GM19328 (cell line): ENCODE measurements at regions not wholly inside any gene's neighbourhood (a gene's known extent, or its start where the extent isn't known, plus 50 kb on each side); places are given as distances from the start of the nearest gene placed in this dataset.

ENCODE experiments used
- ATAC-seq: cut with Tn5 transposase; IDR thresholded peaks from one replicate; pipeline ENCODE4 v1.9.1; 2021; ENCODE audit warnings: mild to moderate bottlenecking, moderate library complexity; ENCODE audit not compliant: unreplicated experiment

- no peak for ATAC-seq
These were observed 432.9 kb downstream of the TLE4 start for GRCh38 chr9:80004714-80005113.

DNA sequence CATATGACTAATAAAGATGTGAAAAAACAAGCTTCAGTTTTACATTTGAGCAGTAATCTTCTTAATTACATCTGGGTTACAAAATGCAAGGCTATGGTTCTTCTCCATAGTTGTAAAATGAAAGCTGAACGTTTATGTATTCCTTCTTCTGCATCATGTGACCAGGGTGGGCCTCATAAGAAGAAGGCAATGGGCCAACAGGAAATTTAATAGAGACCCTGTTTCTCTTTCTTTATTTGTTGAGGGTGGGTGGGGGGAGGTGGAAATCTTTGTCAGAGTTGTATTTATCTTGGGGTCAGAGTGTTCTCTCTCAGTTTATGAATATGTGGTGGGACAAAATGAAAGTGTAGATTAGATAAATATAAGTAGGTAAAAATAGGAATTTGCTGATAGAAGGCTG is 418.8 kb downstream of the TLE4 start:
- ATAC-seq, result no peak

GRCh38 chr9:79989079-79989478 is 417.3 kb downstream of the TLE4 start:
- no peak for ATAC-seq

GRCh38 chr9:79988126-79988525 is 416.4 kb downstream of the TLE4 start:
- no peak for ATAC-seq

DNA sequence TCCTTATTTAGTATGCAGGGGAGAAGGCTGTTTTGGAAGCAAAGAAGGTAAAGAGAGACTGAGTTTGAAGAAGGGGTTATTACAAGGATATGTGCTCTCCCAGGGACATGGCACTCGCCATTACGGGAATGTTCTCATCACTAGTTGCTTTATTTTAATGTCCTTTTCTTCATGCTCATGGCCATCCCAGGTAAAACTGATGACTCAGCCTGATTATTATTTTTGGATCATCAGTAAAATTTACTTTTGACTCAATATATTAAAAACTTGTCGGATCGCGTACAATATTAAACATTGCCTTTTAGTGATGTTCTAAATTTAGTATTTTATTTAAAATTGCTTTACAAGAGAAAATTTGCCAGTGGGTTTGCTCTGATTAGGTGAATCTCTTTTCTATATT is 414.7 kb downstream of the TLE4 start:
- no peak for ATAC-seq

- ATAC-seq, result no peak
These were observed 414.0 kb downstream of the TLE4 start for GRCh38 chr9:79985772-79986171.

- no peak for ATAC-seq
These were observed 413.5 kb downstream of the TLE4 start for GRCh38 chr9:79985264-79985663.

DNA sequence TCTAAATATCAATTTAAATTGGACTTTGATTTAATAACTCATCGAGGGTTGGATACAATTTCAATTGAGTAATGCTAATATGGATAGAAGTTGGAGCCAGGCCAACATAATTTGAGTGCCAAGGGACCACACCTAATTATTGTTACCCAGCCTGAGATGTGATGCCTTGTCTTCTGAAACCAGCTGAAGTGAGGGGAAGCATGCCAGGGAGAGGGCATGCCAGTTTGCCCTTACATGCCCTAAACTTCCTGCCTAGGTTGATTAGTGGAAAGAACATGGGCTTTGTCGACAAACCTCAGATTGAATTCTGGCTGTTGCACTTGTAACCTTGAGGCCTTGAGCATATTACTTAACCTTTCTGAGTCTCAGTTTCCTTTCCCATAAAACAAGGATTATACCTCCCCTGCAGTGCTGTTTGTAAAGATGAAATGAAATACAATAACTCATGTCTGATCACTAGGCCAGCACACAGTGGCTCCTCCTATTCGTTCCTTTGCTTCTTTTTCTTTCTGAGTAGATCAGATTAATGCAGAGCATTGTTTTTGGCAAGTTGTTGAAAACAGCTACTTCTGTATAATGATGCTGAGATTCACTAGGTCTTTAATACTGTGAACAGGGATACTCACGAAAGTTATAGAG is 412.8 kb downstream of the TLE4 start:
- ATAC-seq, result no peak

DNA sequence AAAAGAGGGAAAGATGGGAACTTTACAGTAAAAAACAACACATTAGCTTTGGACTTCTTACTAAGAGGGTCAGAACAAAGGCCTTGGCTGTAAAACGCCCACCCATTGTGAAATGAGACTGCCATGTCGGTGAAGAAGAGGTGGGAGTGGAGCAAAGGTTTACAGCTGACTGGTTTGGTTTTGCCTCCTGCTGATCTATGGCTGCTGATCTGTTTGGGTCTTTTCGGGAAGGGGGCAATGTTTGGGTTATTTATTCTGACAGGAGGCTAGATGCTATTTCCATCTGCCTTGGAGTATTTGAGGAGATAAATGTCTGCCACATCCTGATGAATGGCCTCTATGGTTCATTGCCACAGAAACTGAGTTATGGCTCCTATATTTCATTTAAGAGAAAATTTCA is 408.7 kb downstream of the TLE4 start:
- no peak for ATAC-seq

GRCh38 chr9:79977510-79978197 is 405.9 kb downstream of the TLE4 start:
- no peak for ATAC-seq

GRCh38 chr9:79977074-79977435 is 405.3 kb downstream of the TLE4 start:
- ATAC-seq, result no peak

DNA sequence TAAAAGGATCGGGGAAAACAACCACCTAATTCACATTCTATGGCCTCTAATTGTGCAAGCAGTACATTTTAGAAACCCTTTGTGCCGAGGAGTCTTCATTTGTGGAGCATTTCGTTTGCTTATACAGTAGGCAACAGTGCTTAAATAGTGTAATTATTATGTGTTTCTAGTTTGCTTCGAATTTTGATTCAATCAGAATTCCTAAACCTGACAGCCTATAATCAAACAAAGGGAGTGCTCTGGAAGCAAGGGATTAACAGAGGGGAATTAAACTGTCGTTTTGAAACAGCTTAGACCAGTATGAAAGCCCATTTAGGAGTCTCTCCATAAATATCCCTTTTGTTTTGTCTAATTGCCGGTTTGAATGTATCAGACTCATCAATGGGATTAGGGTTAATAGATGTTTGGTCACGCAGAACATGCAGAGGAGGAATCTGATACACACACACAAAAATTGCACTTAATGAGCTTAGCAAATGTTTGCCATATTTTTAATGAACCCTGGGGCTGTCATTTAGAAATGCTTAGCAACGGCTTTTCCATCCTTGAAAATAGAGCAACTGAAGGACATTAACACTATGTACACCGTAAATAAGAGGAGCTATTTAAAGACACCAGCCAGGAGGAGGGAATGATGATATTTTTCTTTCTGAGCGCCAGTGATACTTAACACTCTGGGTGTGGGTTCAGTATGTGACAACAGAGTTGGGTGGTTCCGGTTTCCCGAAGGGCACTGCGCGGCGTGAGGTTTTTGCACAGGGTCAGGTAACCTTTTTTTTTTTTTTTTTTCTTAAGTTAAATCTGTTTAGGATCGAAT is 404.7 kb downstream of the TLE4 start:
- no peak for ATAC-seq

- ATAC-seq, result no peak
These were observed 404.0 kb downstream of the TLE4 start for GRCh38 chr9:79975621-79976256.

DNA sequence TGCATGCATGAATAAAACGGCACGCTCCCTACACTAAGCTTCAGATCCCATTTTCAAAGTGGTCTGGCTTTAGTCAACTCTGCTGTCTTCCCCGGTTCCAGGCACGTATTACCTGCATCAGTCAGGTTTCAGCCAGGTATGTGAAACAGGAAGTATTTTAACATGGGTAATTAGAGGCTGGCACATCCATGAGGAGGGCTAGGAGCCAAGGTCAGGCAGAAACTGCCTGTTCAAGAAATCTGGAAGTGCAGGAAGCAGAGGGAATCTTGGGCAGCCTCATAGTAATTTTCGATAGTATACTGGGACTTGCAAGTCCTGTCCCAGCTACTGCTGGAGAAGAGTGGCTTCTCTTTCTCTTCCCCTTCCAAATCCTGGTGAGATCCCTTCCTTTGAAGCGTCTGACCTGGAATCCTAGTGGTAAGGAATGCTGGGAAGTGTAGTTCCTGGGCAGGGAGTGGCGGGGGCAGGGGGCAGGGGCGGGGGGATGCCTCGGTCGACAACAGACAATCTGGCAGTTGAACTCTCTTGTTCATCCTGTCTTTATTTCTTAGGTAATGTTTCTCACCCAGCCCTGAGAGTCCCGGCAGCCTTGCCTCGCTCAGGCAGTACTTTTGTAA is 403.1 kb downstream of the TLE4 start:
- ATAC-seq, result no peak

DNA sequence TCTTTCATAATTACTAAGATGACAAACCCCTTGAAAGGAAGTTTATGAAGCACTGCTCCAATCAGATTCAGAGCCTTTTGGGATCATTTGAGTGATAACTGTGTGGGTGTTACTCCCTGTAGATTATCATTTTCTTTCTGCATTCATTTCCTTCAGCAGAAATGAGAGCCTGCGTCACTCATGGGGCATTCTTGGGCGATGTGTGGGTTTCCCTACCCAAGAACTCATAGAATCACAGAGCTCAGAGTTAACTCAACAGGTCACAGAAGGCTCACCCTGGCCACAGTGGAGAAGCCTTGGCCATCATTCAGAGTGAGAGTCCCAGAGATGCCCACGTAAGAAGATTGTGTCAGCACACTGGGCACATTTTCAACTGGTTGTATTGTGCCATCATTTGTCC is 401.9 kb downstream of the TLE4 start:
- ATAC-seq, result no peak

- no peak for ATAC-seq
These were observed 398.3 kb downstream of the TLE4 start for GRCh38 chr9:79970146-79970425.

DNA sequence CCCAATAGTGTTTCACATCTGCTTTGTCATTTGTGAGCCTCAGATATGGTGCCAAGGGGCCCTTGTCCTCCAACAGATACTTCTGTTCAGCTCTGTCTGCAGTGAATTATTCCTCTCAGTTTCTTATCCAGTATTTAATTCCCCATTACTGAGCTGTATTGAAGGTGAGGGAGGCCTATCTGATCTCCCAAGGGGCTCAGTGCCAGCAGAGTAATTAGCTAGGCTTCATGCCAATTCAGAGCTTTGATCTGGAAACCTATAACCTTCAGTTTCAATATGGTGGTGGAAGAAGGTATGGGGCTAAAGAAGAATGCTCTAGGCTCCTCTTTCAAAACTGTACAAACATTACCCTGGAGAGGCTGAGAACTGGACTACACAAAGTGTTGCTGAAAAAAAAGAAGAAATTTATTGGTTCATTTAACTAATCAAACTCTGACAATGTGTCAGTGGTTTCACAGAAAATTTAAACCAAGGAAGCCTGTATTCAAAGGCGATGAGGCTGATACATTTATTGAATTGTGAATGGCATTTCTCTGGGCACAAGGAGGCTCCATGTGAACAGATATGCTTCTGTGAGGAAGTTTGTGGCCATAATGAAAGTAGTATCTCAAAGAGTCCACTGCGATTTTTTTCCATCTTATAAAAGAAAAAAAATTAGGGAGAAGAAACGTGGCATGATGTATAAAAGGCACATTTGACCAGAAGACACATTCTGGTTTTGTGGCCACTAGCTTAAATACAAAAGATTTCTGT is 397.8 kb downstream of the TLE4 start:
- no peak for ATAC-seq

DNA sequence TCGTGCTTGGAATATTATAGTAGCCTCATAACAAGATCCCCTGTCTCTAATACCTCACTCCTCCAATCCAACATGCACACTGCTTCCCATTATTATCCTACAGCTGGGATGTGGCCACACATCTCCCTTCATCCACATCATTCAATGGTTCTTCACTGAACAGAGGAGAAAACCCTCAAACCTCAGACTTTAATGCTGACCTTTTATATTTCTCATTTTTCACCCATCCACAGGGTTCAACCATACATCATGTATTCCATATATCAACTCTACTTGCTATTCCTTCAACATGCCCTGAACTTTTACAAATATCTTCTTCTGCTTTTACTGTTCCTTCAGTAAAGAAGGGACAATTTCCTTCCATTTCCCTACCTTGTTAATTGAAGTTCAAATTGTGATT is 396.8 kb downstream of the TLE4 start:
- no peak for ATAC-seq

- no peak for ATAC-seq
These were observed 391.1 kb downstream of the TLE4 start for GRCh38 chr9:79962836-79963235.

DNA sequence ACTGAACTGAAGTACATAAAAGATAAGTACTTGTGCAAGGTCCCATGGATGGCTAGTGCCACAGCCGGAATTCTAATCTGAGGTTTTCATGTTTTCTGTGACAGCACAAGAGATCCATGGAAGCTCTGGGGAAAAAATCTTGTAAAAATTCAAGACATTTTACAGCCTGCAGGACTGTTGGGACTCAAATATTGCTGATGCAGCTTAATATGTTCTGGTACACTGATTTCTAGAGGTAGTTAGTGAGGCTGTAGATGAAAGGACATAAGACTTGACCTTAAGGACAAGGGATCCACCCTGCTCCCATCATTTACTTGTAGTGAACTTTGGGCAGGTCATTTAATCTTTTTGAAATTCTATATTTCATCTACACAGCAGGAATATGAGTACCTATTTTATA is 390.4 kb downstream of the TLE4 start:
- no peak for ATAC-seq

DNA sequence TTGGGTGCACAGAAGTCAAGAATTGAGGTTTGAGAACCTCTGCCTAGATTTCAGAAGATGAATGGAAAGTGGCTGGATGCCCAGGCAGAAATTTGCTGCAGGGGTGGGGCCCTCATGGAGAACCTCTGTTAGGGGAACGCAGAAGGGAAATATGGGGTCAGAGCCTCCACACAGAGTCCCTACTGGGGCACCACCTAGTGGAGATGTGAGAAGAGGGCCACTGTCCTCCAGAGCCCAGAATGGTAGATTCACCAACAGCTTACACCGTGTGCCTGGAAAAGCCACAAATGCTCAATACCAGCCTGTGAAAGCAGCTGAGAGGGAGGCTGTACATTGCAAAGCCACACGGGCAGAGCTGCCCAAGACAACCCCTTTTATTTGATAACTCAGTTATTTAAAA is 383.5 kb downstream of the TLE4 start:
- ATAC-seq, result no peak
